H1 (cell line): ENCODE measurements at regions not wholly inside any gene's neighbourhood (a gene's known extent, or its start where the extent isn't known, plus 50 kb on each side); places are given as distances from the start of the nearest gene placed in this dataset.

Source experiments
- ASH2L ChIP-seq: fragments of 200-600, 300-600 bp; sonication (generic); IDR thresholded peaks from one replicate; pipeline ENCODE4 v1.7.1; 2017; ENCODE audit warnings: low read length
- CHD7 ChIP-seq: fragments of 300-600 bp; sonication (generic); IDR thresholded peaks from 2 replicates; pipeline ENCODE4 v1.7.1; 2012; ENCODE audit warnings: low read length, moderate library complexity, mild to moderate bottlenecking, inconsistent platforms; ENCODE audit not compliant: insufficient replicate concordance
- FOSL1 ChIP-seq: IDR thresholded peaks from 2 replicates; pipeline ENCODE4 v1.6.1; 2011; ENCODE audit warnings: mild to moderate bottlenecking, low read depth, low read length, moderate library complexity; ENCODE audit not compliant: insufficient read depth
- HDAC2 ChIP-seq, 2 experiments: fragments of 300-600 bp in 1 of 2; sonication (generic) in 1 of 2; IDR thresholded peaks; 2 replicates each; pipeline ENCODE4 v1.6.1; 2011 to 2012; ENCODE audit warnings: low read depth in 2 of 2, low read length in 2 of 2, mild to moderate bottlenecking in 2 of 2, moderate library complexity in 2 of 2, borderline replicate concordance in 1 of 2, inconsistent platforms in 1 of 2
- KDM1A ChIP-seq: fragments of 200-600, 300-600 bp; sonication (generic); IDR thresholded peaks from 2 replicates; pipeline ENCODE4 v1.7.1; 2016; ENCODE audit warnings: mild to moderate bottlenecking, low read length, borderline replicate concordance
- MAX ChIP-seq: IDR thresholded peaks from 2 replicates; pipeline ENCODE4 v1.6.1; 2012; ENCODE audit warnings: inconsistent platforms

GRCh38 chr5:23001120-23001519 lies 148.0 kb upstream of the CDH12 start (continued):
- TF ChIP-seq CHD7 (no peak), KDM1A (no peak), ASH2L (no peak), MAX (no peak), HDAC2 (IDR thresholded peaks at IDR 0.05; ENCODE audit: borderline replicate concordance in 1 of 2, low read depth in 2 of 2, low read length in 2 of 2) (no peak), FOSL1 (no peak)
